ENCODE measurements at regions not wholly inside any gene's neighbourhood (a gene's known extent, or its start where the extent isn't known, plus 50 kb on each side); places are given as distances from the start of the nearest gene placed in this dataset.

DNA sequence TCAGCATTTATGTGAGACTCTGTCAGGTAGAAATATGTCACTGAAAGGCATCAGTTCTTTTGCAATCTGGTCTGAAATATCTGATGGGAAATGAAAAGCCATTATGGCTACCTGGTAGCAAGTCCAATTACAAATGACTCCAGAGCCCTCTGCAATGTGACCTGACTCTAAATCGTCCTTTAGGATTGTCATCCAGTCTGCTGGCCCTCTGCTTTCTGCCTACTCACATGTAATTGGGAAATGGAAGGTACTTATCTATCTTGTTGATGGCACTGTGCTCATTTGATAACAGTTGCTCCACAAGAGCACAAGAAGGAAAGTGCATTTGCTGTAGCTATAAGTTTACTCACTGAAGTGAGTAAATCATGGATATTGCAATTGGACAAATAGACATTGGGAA lies 799.8 kb downstream of the RAPGEF2 start:
- BruUV-seq (replicated peaks) = no TSS peak
- H3K27me3 ChIP-seq (ENCODE audit: control insufficient read depth in 1 of 2, insufficient read depth in 2 of 2, low read length in 2 of 2) = no peaks in the 10 kb centered on the region; a peak in 1 of 5 replicates
- H3K79me2 ChIP-seq (ENCODE audit: insufficient read depth, low read length) = no peaks in the 10 kb centered on the region
- WGBS (ENCODE audit: low lambda C conversion rate) = 0% methylated on average over 1 of the region's 1 CpG
- in situ Hi-C loops (cut with HindIII; ENCODE audit: extremely low pct_ligation_motif_present, low pct_unique_long_range_greater_than_20kb) = no loop called here
- FAIRE-seq (no peak), DNase-seq (ENCODE audit: low spot score) (no peak), ATAC-seq (no peak)
- no peak overlapping the region for H2AFZ ChIP-seq (ENCODE audit: low read length)
- H3K4me3 ChIP-seq (replicated peaks in 1 of 3; ENCODE audit: insufficient read depth in 1 of 3, low read depth in 2 of 3, low read length in 3 of 3) = no peak overlapping the region
- intact Hi-C loops (cut with micrococcal nuclease; ENCODE audit: unreplicated experiment) = no loop called here
- no peak overlapping the region for H3K27ac ChIP-seq (ENCODE audit: extremely low read length, insufficient read depth, low read length)
- H3K4me1 ChIP-seq (ENCODE audit: insufficient read depth, low read length) = no peaks in the 10 kb centered on the region
- TF ChIP-seq AGO1 (IDR thresholded peaks at IDR 0.05; ENCODE audit: low read depth, low read length, poor library complexity, severe bottlenecking) (no peak), CAMTA2 (CRISPR knock-in tag; IDR thresholded peaks at IDR 0.05; ENCODE audit: borderline replicate concordance) (no peak), ASH2L (IDR thresholded peaks at IDR 0.05; ENCODE audit: insufficient read length, low read depth, low read length) (no peak), ZSCAN21 (CRISPR knock-in tag; IDR thresholded peaks at IDR 0.05; ENCODE audit: borderline replicate concordance) (no peak), KLF15 (CRISPR knock-in tag; IDR thresholded peaks at IDR 0.05; ENCODE audit: borderline replicate concordance) (no peak), SALL2 (CRISPR knock-in tag; IDR thresholded peaks at IDR 0.05) (no peak)
- TF ChIP-seq, protein P1, sequence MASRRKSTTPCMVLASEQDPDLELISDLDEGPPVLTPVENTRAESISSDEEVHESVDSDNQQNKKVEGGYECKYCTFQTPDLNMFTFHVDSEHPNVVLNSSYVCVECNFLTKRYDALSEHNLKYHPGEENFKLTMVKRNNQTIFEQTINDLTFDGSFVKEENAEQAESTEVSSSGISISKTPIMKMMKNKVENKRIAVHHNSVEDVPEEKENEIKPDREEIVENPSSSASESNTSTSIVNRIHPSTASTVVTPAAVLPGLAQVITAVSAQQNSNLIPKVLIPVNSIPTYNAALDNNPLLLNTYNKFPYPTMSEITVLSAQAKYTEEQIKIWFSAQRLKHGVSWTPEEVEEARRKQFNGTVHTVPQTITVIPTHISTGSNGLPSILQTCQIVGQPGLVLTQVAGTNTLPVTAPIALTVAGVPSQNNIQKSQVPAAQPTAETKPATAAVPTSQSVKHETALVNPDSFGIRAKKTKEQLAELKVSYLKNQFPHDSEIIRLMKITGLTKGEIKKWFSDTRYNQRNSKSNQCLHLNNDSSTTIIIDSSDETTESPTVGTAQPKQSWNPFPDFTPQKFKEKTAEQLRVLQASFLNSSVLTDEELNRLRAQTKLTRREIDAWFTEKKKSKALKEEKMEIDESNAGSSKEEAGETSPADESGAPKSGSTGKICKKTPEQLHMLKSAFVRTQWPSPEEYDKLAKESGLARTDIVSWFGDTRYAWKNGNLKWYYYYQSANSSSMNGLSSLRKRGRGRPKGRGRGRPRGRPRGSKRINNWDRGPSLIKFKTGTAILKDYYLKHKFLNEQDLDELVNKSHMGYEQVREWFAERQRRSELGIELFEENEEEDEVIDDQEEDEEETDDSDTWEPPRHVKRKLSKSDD (CRISPR knock-in tag; IDR thresholded peaks at IDR 0.05; ENCODE audit: low read depth) = no peak
- TF ChIP-seq, protein P2, sequence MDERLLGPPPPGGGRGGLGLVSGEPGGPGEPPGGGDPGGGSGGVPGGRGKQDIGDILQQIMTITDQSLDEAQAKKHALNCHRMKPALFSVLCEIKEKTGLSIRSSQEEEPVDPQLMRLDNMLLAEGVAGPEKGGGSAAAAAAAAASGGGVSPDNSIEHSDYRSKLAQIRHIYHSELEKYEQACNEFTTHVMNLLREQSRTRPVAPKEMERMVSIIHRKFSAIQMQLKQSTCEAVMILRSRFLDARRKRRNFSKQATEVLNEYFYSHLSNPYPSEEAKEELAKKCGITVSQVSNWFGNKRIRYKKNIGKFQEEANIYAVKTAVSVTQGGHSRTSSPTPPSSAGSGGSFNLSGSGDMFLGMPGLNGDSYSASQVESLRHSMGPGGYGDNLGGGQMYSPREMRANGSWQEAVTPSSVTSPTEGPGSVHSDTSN (CRISPR knock-in tag; IDR thresholded peaks at IDR 0.05) = no peak
- TF ChIP-seq, protein P3, sequence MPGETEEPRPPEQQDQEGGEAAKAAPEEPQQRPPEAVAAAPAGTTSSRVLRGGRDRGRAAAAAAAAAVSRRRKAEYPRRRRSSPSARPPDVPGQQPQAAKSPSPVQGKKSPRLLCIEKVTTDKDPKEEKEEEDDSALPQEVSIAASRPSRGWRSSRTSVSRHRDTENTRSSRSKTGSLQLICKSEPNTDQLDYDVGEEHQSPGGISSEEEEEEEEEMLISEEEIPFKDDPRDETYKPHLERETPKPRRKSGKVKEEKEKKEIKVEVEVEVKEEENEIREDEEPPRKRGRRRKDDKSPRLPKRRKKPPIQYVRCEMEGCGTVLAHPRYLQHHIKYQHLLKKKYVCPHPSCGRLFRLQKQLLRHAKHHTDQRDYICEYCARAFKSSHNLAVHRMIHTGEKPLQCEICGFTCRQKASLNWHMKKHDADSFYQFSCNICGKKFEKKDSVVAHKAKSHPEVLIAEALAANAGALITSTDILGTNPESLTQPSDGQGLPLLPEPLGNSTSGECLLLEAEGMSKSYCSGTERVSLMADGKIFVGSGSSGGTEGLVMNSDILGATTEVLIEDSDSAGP (CRISPR knock-in tag; IDR thresholded peaks at IDR 0.05; ENCODE audit: borderline replicate concordance) = no peak
- TF ChIP-seq, protein P4, sequence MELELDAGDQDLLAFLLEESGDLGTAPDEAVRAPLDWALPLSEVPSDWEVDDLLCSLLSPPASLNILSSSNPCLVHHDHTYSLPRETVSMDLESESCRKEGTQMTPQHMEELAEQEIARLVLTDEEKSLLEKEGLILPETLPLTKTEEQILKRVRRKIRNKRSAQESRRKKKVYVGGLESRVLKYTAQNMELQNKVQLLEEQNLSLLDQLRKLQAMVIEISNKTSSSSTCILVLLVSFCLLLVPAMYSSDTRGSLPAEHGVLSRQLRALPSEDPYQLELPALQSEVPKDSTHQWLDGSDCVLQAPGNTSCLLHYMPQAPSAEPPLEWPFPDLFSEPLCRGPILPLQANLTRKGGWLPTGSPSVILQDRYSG (CRISPR knock-in tag; IDR thresholded peaks at IDR 0.05) = no peak
- H3K9me3 ChIP-seq (ENCODE audit: low read length) = no peaks in the 10 kb centered on the region
- POLR2A ChIA-PET = no interaction called here
- H4K20me1 ChIP-seq (ENCODE audit: insufficient read depth, low read length) = no peaks in the 10 kb centered on the region
- H3K36me3 ChIP-seq (replicated peaks in 1 of 2; ENCODE audit: control insufficient read depth in 1 of 2, insufficient read depth in 2 of 2, low read length in 2 of 2) = no peaks in the 10 kb centered on the region
- no peak overlapping the region for H3K4me2 ChIP-seq (ENCODE audit: low read depth, low read length)
- CTCF ChIA-PET (ENCODE audit: low intra/inter-chr PET ratio, low total read pairs) = no interaction called here
- H3K9ac ChIP-seq (ENCODE audit: insufficient read depth, low read depth, low read length) = no peak overlapping the region
